SK-N-SH (cell line): ENCODE measurements at regions not wholly inside any gene's neighbourhood (a gene's known extent, or its start where the extent isn't known, plus 50 kb on each side); places are given as distances from the start of the nearest gene placed in this dataset.

Experiments used
- CTCF ChIA-PET: fragments of 300-600, 350-600 bp; formaldehyde crosslinking; extraction: SDS; loops from one replicate; lab custom pipeline; 2021; lab: Yijun Ruan, JAX
- POLR2A ChIA-PET: fragments of 350-600 bp; sonication (Branson Sonifier 250); formaldehyde crosslinking; extraction: SDS; loops from one replicate; lab custom pipeline; 2020; ENCODE audit warnings: antibody characterized with exemption, inconsistent platforms; lab: Yijun Ruan, JAX
- DNase-seq: peaks from one replicate; pipeline ENCODE4 v3.0.0; 2012
- H2AFZ ChIP-seq: fragments of 200-600 bp; sonication (generic); 2 replicates; pipeline ENCODE4 v1.8.1; 2016; ENCODE audit warnings: antibody characterized with exemption, mild to moderate bottlenecking, low read depth
- H3F3A ChIP-seq: fragments of 200-600 bp; sonication (generic); replicated peaks from 2 replicates; pipeline ENCODE3; 2016; ENCODE audit warnings: antibody characterized with exemption, mild to moderate bottlenecking; ENCODE audit not compliant: insufficient read depth
- H3K27ac ChIP-seq, 2 experiments: fragments of 200-500 bp in 1 of 2; fragments of 200-600 bp in 1 of 2; sonication (Bioruptor generic) in 1 of 2; sonication (generic), shearing (Covaris generic) in 1 of 2; 2 replicates each; pipeline versions ENCODE4 v1.5.1 to v1.6.1; 2014 to 2016; ENCODE audit warnings: low read depth in 2 of 2, inconsistent platforms in 1 of 2, low read length in 1 of 2, mild to moderate bottlenecking in 1 of 2, mixed read lengths in 1 of 2
- H3K27me3 ChIP-seq: fragments of 200-600 bp; sonication (generic), shearing (Covaris generic); 2 replicates; pipeline ENCODE4 v1.6.1; 2016; ENCODE audit warnings: mixed run types; ENCODE audit not compliant: insufficient read depth
- H3K36me3 ChIP-seq, 2 experiments: fragments of 200-500 bp in 1 of 2; fragments of 200-600 bp in 1 of 2; sonication (Bioruptor generic) in 1 of 2; sonication (generic) in 1 of 2; replicated peaks in 1 of 2; 2 replicates each; pipeline versions ENCODE3 to v1.5.1; 2014 to 2016; ENCODE audit warnings: low read length in 1 of 2, mild to moderate bottlenecking in 1 of 2; ENCODE audit not compliant: insufficient read depth in 2 of 2, control insufficient read depth in 1 of 2
- H3K4me1 ChIP-seq, 2 experiments: fragments of 200-500 bp in 1 of 2; fragments of 200-600 bp in 1 of 2; sonication (Bioruptor generic) in 1 of 2; sonication (generic), shearing (Covaris generic) in 1 of 2; 2 replicates each; pipeline versions ENCODE4 v1.5.1 to v1.6.1; 2014 to 2016; ENCODE audit warnings: low read depth in 1 of 2, low read length in 1 of 2, mixed run types in 1 of 2; ENCODE audit not compliant: insufficient read depth in 2 of 2, control insufficient read depth in 1 of 2
- H3K4me2 ChIP-seq: fragments of 200-600 bp; sonication (generic), shearing (Covaris generic); 2 replicates; pipeline ENCODE4 v1.6.1; 2017; ENCODE audit warnings: mixed run types
- H3K4me3 ChIP-seq, 2 experiments: fragments of 200-500 bp in 1 of 2; fragments of 200-600 bp in 1 of 2; sonication (Bioruptor generic) in 1 of 2; sonication (generic), shearing (Covaris generic) in 1 of 2; 2 replicates each; pipeline versions ENCODE4 v1.5.1 to v1.8.1; 2014 to 2016; ENCODE audit warnings: low read depth in 2 of 2, inconsistent platforms in 1 of 2, low read length in 1 of 2, mild to moderate bottlenecking in 1 of 2, mixed read lengths in 1 of 2, moderate library complexity in 1 of 2
- H3K79me2 ChIP-seq: fragments of 200-600 bp; sonication (generic); 2 replicates; pipeline ENCODE4 v1.8.1; 2017; ENCODE audit warnings: mild to moderate bottlenecking; ENCODE audit not compliant: insufficient read depth
- H3K9ac ChIP-seq: fragments of 200-600 bp; sonication (generic); 2 replicates; pipeline ENCODE4 v1.6.1; 2017; ENCODE audit warnings: mixed run types
- H3K9me2 ChIP-seq: fragments of 200-600 bp; sonication (generic); 2 replicates; pipeline ENCODE4 v1.6.1; 2017; ENCODE audit warnings: mixed run types
- H3K9me3 ChIP-seq: fragments of 200-600 bp; sonication (generic); 2 replicates; pipeline ENCODE4 v1.6.1; 2017; ENCODE audit warnings: mixed run types, mild to moderate bottlenecking, moderate library complexity
- H4K20me1 ChIP-seq: fragments of 200-600 bp; sonication (generic); 2 replicates; pipeline ENCODE4 v1.6.1; 2017; ENCODE audit warnings: mild to moderate bottlenecking, mixed run types; ENCODE audit not compliant: insufficient read depth
- CHD2 ChIP-seq: fragments of 150-350 bp; IDR thresholded peaks from 2 replicates; pipeline ENCODE4 v1.6.1; 2018; ENCODE audit warnings: low read length; ENCODE audit not compliant: partially characterized antibody
- CTCF ChIP-seq: fragments of 200-600 bp; sonication (generic); IDR thresholded peaks from 2 replicates; pipeline ENCODE4 v1.6.1; 2017; ENCODE audit warnings: antibody characterized with exemption, mild to moderate bottlenecking, moderate library complexity
- EP300 ChIP-seq, 2 experiments: IDR thresholded peaks; 2 replicates each; pipeline versions ENCODE4 v1.4.0 to v1.6.1; 2012; ENCODE audit warnings: borderline replicate concordance in 1 of 2, low read depth in 1 of 2, low read length in 1 of 2
- EZH2phosphoT487 ChIP-seq: fragments of 200-600 bp; sonication (generic); IDR thresholded peaks from 2 replicates; pipeline ENCODE4 v1.6.1; 2017; ENCODE audit warnings: low read depth, mixed run types, mild to moderate bottlenecking, antibody characterized with exemption, moderate library complexity, borderline replicate concordance
- MAX ChIP-seq: IDR thresholded peaks from 2 replicates; pipeline ENCODE4 v1.4.0; 2012; ENCODE audit warnings: low read depth
- NFIC ChIP-seq: IDR thresholded peaks from 2 replicates; pipeline ENCODE4 v1.4.0; 2012; ENCODE audit warnings: borderline replicate concordance
- REST ChIP-seq: IDR thresholded peaks from 2 replicates; pipeline ENCODE4 v1.6.1; 2012; ENCODE audit warnings: mild to moderate bottlenecking, low read depth, low read length, moderate library complexity
- RFX5 ChIP-seq: IDR thresholded peaks from 2 replicates; pipeline ENCODE4 v1.6.1; 2012; ENCODE audit warnings: mild to moderate bottlenecking, improper control_type of control experiment, low read length
- RXRA ChIP-seq: IDR thresholded peaks from 2 replicates; pipeline ENCODE4 v1.4.0; 2012; ENCODE audit warnings: low read depth, mild to moderate bottlenecking, borderline replicate concordance
- ZBTB33 ChIP-seq: IDR thresholded peaks from 2 replicates; pipeline ENCODE4 v1.4.0; 2012; ENCODE audit warnings: low read depth, borderline replicate concordance
- WGBS: methylation state at CpG from one replicate; pipeline ENCODE4 v1.1.6; 2017; ENCODE audit warnings: low lambda C conversion rate; 5-methylcytosine and 5-hydroxymethylcytosine counted together

GRCh38 chrX:25596921-25597320, 541.2 kb upstream of the MAGEB18 start:
- Histone ChIP-seq H2AFZ (no peak overlapping the region), H3K4me3 (no peak overlapping the region), H3K9ac (no peak overlapping the region), H3K4me2 (no peak overlapping the region), H3K27ac (no peak overlapping the region), H3K9me3 (no peaks in the 10 kb centered on the region), H3K79me2 (no peaks in the 10 kb centered on the region), H3K27me3 (no peaks in the 10 kb centered on the region), H3K36me3 (no peaks in the 10 kb centered on the region), H3K4me1 (no peaks in the 10 kb centered on the region)
- POLR2A ChIA-PET, result no interaction called here
- DNase-seq, result no peak
- 2% methylated on average over 2 of the region's 2 CpGs for WGBS
- TF ChIP-seq ZBTB33 (no peak), MAX (no peak), RXRA (no peak), EZH2phosphoT487 (no peak), EP300 (IDR thresholded peaks at IDR 0.05; ENCODE audit: borderline replicate concordance in 1 of 2, low read depth in 1 of 2, low read length in 1 of 2) (no peak), REST (no peak), CHD2 (no peak), NFIC (no peak)
- TF ChIP-seq, all 33 proteins: peak for 0
- Histone ChIP-seq H3K9me2 (no peaks in the 10 kb centered on the region), H3F3A (no peaks in the 10 kb centered on the region), H4K20me1 (0 out of 2 replicates have a peak, but pooled peaks cover 4% of the 10 kb centered on the region)
- CTCF ChIA-PET, result no interaction called here

GRCh38 chrX:25597551-25597950, 540.6 kb upstream of the MAGEB18 start:
- CTCF ChIA-PET, result no interaction called here

More at GRCh38 chrX:25597551-25597950, 540.6 kb upstream of the MAGEB18 start:
- no peaks in the 10 kb centered on the region for H3K36me3 ChIP-seq
- no peak overlapping the region for H2AFZ ChIP-seq
- H3K27ac ChIP-seq, result no peak overlapping the region
- H3F3A ChIP-seq, result no peaks in the 10 kb centered on the region
- POLR2A ChIA-PET, result no interaction called here
- DNase-seq, result no peak
- H4K20me1 ChIP-seq, result 0 out of 2 replicates have a peak, but pooled peaks cover 4% of the 10 kb centered on the region
- WGBS, result 20% methylated on average over 2 of the region's 2 CpGs
- H3K4me2 ChIP-seq, result no peak overlapping the region
- no peaks in the 10 kb centered on the region for H3K4me1 ChIP-seq
- H3K9me3 ChIP-seq, result no peaks in the 10 kb centered on the region
- no peaks in the 10 kb centered on the region for H3K27me3 ChIP-seq
- H3K4me3 ChIP-seq, result no peak overlapping the region
- no peaks in the 10 kb centered on the region for H3K79me2 ChIP-seq
- H3K9me2 ChIP-seq, result no peaks in the 10 kb centered on the region
- TF ChIP-seq RXRA (no peak), CTCF (no peak), RFX5 (no peak)
- H3K9ac ChIP-seq, result no peak overlapping the region
